Fibroblast of pulmonary artery (primary cell): ENCODE measurements at regions not wholly inside any gene's neighbourhood (a gene's known extent, or its start where the extent isn't known, plus 50 kb on each side); places are given as distances from the start of the nearest gene placed in this dataset.

ENCODE experiments used
- DNase-seq: peaks from one replicate; pipeline ENCODE4 v3.0.0-alpha.2; 2010; ENCODE audit warnings: low read depth
- H3K4me3 ChIP-seq: replicated peaks from 2 replicates; pipeline ENCODE4 v1.5.1; 2011; ENCODE audit warnings: low read depth, mild to moderate bottlenecking, control low read depth, low read length, moderate library complexity
- TF ChIP-seq, protein P1 (sequence below): IDR thresholded peaks from 2 replicates; pipeline ENCODE4 v1.5.1; 2011; ENCODE audit warnings: mild to moderate bottlenecking, control low read depth, low read length, inconsistent platforms; ENCODE audit errors: missing control alignments

- TF ChIP-seq, protein P1, sequence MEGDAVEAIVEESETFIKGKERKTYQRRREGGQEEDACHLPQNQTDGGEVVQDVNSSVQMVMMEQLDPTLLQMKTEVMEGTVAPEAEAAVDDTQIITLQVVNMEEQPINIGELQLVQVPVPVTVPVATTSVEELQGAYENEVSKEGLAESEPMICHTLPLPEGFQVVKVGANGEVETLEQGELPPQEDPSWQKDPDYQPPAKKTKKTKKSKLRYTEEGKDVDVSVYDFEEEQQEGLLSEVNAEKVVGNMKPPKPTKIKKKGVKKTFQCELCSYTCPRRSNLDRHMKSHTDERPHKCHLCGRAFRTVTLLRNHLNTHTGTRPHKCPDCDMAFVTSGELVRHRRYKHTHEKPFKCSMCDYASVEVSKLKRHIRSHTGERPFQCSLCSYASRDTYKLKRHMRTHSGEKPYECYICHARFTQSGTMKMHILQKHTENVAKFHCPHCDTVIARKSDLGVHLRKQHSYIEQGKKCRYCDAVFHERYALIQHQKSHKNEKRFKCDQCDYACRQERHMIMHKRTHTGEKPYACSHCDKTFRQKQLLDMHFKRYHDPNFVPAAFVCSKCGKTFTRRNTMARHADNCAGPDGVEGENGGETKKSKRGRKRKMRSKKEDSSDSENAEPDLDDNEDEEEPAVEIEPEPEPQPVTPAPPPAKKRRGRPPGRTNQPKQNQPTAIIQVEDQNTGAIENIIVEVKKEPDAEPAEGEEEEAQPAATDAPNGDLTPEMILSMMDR, result no peak
- no peak overlapping the region for H3K4me3 ChIP-seq
- DNase-seq, result no peak
Observed at GRCh38 chr1:87173231-87173630, 155.4 kb upstream of the LMO4 start.

- no peak overlapping the region for H3K4me3 ChIP-seq
- DNase-seq, result no peak
- TF ChIP-seq, protein P1, result no peak
Observed at GRCh38 chr1:87174724-87175245, 153.9 kb upstream of the LMO4 start.

DNA sequence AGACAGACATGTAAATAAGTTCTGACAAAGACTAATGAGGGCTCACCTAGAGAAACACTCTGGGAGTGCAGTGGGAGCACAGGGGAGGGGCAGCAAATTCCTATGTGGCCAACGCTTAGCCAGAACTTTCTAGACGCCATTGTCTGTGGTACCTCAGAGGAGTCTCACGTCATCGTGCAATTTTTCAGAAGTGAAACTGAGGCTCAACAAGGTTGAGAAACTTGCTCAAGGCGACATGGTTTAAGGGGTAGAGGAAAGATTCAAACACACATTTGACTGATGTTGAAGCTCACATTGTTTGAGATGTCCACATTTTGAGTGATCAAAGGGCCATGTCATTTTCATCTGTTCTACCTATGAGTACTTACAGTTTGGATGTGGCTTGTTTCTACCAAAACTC is 152.6 kb upstream of the LMO4 start:
- no peak for DNase-seq
- TF ChIP-seq, protein P1, result no peak
- no peak overlapping the region for H3K4me3 ChIP-seq

DNA sequence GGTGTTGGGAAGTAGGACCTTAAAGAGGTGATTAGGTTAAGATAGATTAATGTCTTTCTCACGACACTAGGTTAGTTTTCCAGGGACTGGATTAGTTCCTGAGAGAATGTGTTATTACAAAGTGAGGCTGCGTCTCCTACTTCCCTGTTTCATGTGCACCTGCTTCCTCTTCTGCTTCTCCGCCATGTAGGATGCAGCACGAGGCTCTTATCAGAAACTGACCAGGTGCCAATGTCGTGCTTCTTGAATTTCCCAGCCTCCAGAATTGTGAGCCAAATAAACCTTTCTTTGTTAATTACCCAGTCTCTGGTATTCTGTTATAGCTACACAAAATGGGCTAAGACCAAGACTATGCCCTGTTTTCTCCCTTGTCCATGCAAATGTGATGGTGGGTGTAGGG is 152.2 kb upstream of the LMO4 start:
- no peak for DNase-seq
- TF ChIP-seq, protein P1, result no peak
- H3K4me3 ChIP-seq, result no peak overlapping the region

- DNase-seq, result no peak
- TF ChIP-seq, protein P1, result no peak
- H3K4me3 ChIP-seq, result no peak overlapping the region
Observed at GRCh38 chr1:87178441-87178840, 150.2 kb upstream of the LMO4 start.

DNA sequence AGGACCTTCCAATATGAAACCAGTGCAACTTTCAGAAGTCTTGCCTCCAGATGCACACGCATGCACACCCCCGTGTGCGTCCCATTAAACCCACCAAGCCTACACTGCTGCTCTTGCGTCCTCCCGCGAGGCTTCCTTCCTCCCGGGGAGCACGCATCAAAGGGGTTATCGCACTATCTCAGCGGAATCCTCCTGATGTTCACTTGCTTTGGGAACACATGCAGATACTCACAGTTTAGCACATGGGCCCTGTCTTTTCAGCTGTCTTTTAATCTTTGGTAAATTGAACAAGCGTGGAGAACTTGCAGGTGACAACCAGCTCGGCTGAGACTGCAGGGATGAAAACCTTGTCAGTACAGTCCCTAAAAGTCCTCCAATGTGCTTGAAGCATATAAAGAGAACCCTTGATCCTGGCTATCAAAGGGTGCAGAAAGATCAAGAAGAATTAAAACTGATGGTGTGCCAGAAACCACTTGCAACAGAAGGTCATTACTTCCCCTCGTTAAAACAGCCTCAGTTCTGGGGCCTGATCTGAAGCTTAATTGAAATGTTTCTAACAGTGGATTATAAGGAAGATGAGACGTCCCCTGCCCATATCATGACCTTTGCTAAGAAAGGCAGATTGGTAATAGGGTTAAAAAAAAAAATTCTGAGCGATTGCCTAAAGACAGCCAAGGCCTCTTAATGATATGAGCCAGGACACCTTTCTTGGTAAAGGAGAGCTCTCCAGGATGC is 149.4 kb upstream of the LMO4 start:
- TF ChIP-seq, protein P1, result no peak
- no peak for DNase-seq
- H3K4me3 ChIP-seq, result no peak overlapping the region
